DMS 273 (cell line): ENCODE measurements at regions not wholly inside any gene's neighbourhood (a gene's known extent, or its start where the extent isn't known, plus 50 kb on each side); places are given as distances from the start of the nearest gene placed in this dataset.
"Not testable (repeated sequence)": the region's sequence is repeated elsewhere in the genome, so short reads cannot be mapped to it uniquely, and the experiment has no call there.

Source experiments
- DNase-seq: peaks from one replicate; lab custom pipeline; 2025; ENCODE audit not compliant: unreplicated experiment; lab: John Stamatoyannopoulos, UW

GRCh38 chr4:28436191-28437080, 1575.8 kb downstream of the STIM2 start:
- DNase-seq = no peak

- DNase-seq = no peak
These were observed 1582.7 kb downstream of the STIM2 start for GRCh38 chr4:28443371-28443770.

DNA sequence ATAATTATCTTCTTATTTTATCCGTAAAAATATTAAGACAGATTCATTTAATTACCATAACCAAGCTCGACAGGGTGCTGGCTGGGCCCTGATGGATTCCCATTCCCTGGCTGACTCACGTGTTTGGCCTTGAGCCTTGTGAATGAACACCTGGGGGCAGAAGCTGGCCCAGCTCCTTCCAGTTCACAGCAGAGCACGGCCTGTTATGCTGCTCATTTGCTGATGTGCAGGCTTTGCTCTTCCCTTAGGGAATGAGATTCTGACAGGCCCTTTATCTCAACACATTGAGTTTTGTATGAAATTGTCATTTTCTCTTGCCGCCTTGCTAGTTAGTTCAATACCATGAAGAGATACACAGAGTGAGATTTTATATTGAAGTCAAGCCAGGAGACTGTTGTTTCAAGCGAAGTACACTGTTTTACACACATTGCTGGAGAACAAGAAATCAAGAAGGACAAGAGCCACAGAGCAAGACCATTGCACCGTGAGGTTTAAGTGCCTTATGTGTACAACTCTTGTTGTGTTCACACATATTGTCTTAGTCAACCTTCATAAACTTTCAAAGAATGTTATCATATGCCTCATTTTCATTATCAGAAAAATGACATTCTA, 1583.3 kb downstream of the STIM2 start:
- DNase-seq = no peak

DNA sequence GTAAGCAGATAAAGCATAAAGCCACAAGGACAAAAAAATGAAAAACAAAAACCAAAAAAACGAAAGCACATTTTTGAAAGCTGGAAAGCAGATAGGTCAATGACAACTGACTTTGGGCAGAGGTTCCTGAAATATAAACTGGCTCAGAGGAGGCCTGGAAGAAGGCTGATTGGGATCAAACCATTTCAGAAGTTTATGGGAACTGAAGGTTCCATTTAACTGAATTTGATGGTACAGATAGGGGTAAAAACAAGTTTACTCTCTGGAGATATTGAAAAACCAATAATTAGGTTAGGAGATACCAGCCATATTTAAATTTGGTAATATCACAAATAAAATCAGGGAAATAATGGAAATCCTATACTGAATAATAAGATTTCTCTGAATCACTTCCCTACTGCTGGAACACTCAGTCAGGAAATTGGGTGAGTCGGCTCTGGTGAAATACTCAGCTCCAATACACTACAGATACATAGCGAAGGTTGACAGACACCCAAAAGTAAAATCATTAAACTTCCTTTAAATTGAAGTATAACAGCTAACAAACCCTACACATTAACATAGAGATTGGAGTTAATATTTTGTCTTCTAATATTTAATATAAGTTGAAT, 1584.3 kb downstream of the STIM2 start:
- no peak for DNase-seq

DNA sequence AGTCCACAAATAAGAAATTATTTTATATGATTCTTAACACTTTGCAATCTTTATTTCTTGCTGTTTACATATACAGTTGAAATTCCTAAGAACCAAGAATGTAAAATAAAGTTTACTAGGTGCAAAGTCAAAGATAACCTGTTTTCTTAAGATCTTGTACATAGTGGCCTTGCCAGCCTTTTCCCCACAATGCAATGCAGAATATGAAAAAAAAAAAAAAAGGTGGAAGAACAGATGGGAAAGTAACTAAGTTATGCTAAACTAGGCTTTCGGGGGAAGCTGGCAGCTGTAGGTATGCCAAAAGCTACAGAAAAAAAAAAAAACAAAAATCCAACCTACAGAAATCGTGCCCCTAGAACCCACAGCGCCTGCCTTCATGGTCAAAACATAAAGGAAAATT, 1588.4 kb downstream of the STIM2 start:
- DNase-seq = peak; percentile 0

GRCh38 chr4:28451346-28451745, 1590.7 kb downstream of the STIM2 start:
- no peak for DNase-seq

GRCh38 chr4:28462766-28463700, 1602.4 kb downstream of the STIM2 start:
- DNase-seq = no peak

DNA sequence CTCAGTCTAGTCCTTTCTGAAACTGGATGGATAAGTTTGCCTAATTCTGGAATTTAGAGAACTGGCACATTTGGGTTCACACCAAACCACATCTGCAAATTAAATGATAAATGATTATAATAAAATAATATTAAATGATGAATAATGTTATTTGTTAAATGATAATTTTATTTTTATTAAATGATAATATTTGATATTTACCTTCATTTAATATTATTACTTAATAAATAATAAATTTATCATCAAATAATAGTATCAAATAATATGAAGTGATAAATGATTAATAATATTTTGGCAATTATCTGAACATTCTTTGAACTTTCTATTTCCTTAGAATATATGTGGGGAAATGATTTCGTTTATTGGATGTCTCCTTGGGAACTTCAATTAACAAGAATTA, 1604.2 kb downstream of the STIM2 start:
- DNase-seq = no peak

DNA sequence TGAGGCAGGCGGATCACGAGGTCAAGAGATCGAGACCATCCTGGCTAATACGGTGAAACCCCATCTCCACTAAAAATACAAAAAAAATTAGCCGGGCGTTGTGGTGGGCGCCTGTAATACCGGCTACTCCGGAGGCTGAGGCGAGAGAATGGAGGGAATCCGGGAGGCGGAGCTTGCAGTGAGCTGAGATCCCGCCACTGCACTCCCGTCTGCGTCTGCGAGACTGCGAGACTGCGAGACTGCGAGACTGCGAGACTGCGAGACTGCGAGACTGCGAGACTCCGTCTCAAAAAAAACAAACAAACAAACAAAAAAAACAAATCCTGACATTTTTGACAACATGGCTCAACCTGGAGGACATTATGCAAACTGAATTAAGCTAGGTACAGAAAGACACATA, 1606.2 kb downstream of the STIM2 start:
- not testable (repeated sequence) for DNase-seq

- no peak for DNase-seq
These were observed 1608.7 kb downstream of the STIM2 start for GRCh38 chr4:28469387-28469786.

GRCh38 chr4:28469886-28470285, 1609.2 kb downstream of the STIM2 start:
- no peak for DNase-seq

DNA sequence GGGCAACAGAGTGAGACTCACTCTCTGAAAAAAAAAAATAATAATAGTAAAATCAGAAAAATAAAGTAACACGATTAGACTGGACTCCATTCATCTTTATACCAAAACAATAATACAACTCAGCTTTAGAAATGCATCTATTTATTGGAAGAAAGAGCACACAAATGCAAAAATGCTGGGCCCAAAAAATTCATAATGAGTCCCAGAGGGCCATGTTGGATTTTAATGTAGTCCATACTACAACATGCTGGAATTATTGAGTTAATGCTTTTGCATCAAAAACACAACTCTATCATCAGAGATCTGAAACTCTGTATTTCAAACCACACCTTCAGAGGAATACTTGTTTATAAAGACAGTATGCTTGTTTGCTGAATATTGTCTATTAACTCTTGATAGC, 1614.7 kb downstream of the STIM2 start:
- no peak for DNase-seq

DNA sequence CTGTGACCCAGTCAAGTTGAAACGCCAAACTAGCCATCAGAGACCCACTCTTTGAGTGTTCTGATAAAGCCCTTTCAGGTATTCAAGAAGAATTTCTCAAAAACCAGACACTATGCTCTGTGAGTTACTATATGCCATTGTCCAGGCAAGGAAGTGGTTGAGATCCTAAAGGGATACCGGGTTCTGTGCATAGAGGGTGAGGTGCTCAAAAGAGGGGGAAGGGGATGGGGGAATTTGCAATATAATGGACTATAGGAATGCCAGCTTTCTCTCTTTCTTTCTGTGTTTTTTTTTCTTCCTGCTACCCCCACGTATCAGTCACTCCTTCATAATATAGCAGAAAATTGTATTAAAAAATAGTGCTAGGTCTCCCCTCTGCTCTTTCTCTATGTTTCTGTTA, 1619.0 kb downstream of the STIM2 start:
- DNase-seq = no peak

- DNase-seq = no peak
These were observed 1620.9 kb downstream of the STIM2 start for GRCh38 chr4:28481565-28481964.

DNA sequence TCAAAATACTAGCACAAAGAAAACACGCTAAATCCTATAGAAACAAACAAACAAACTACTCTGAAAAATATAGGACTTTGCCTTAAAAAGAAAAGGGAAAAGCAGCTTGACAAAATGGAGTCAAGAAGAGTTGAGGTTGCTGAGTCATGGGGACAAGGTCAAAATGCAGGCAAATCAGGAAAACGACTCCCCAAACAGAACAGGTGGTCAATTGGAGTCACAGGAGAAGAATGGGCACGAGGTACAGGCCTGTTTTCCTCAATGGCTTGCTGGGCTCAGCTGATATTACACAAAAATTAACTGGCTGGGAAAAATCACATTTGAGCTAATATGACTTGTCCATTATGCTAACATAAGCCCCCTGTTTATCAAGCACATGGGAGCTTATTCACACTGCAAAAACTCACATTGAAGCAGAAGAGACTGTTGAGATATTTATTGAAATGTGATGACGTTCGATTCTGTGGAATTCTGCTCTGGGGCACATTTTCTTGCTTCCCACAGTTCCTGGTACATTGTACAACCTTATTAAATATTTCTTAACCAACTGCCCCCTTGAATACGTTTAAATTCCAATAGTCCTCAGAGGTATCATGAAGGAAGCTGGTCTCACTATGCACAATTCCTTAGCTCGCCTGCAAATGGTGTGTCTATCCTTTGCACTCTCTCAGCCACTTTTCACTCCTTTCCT, 1622.1 kb downstream of the STIM2 start:
- DNase-seq = no peak

DNA sequence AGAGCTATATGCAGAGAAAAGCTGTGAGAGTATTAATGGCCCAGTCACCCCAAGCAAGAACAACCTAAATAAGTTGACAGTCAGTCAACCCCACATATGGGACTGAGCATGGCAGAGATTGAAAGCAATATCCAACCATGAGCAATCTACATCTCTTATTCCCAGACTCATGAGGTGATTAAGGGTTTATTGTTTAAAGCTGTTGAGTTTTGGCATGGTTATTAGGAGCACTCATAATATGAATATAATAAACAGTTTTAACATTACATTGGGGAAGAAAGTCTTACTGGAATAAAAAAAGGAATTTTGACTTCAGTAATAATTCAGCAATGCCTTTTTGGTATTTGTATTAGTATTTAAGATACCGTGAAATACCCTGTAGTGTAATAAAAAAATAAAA, 1627.4 kb downstream of the STIM2 start:
- DNase-seq = no peak

DNA sequence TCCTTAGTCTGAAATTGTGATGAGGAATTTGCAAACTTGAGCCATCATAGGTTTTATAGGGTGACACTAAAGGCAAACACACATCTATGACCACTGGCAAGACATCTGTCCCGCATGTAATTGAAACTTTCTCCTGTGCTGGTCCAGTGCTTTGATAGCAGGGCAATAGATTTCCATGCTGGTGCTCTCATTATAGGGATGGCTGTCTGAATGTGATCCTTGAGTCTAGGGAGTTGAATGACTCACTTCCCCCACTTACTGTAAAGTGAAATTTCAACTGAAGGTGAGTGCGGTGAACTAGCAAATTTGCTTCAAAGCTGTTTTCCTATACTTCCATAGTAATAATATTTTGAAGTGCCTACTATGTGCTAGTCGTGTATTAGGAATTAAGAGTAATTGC, 1630.0 kb downstream of the STIM2 start:
- no peak for DNase-seq

GRCh38 chr4:28505064-28505463, 1644.4 kb downstream of the STIM2 start:
- no peak for DNase-seq

- DNase-seq = no peak
These were observed 1648.0 kb downstream of the STIM2 start for GRCh38 chr4:28508636-28509035.

DNA sequence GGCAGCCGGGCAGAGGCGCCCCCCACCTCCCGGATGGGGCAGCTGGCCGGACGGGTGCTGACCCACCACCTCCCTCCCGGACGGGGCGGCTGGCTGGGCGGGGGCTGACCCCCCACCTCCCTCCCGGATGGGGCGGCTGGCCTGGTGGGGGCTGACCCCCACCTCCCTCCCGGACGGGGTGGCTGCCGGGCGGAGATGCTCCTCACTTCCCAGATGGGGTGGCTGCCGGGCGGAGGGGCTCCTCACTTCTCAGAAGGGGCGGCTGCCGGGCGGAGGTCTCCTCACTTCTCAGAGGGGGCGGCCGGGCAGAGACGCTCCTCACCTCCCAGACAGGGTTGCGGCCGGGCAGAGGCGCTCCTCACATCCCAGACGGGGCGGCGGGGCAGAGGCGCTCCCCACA, 1654.1 kb downstream of the STIM2 start:
- DNase-seq = not testable (repeated sequence)
